ENCODE measurements at regions not wholly inside any gene's neighbourhood (a gene's known extent, or its start where the extent isn't known, plus 50 kb on each side); places are given as distances from the start of the nearest gene placed in this dataset.

- ChIA-PET POLR2A (no interaction called here), CTCF (no interaction called here)
- Mint-ChIP-seq H3K36me3 (ENCODE audit: low read depth) (no peaks in the 10 kb centered on the region), H3K27me3 (no peaks in the 10 kb centered on the region), H3K9me3 (no peaks in the 10 kb centered on the region), H3K4me3 (no peak overlapping the region), H3K27ac (no peak overlapping the region), H3K4me1 (ENCODE audit: low read depth) (no peaks in the 10 kb centered on the region)
- DNase-seq = no peak
- TF ChIP-seq CTCF (IDR thresholded peaks at IDR 0.05) = no peak
- intact Hi-C loops (cut with micrococcal nuclease) = no loop called here
- no peak for ATAC-seq
Measured at GRCh38 chr12:77352946-77353345, 287.6 kb upstream of the E2F7 start.

GRCh38 chr12:77351860-77352259, 286.5 kb upstream of the E2F7 start:
- ChIA-PET POLR2A (no interaction called here), CTCF (no interaction called here)
- Mint-ChIP-seq H3K27me3 (no peaks in the 10 kb centered on the region), H3K9me3 (no peaks in the 10 kb centered on the region), H3K36me3 (ENCODE audit: low read depth) (no peaks in the 10 kb centered on the region), H3K4me1 (ENCODE audit: low read depth) (no peaks in the 10 kb centered on the region), H3K27ac (no peak overlapping the region), H3K4me3 (no peak overlapping the region)
- ATAC-seq (no peak), DNase-seq (no peak)
- intact Hi-C loops (cut with micrococcal nuclease) = no loop called here
- TF ChIP-seq CTCF (IDR thresholded peaks at IDR 0.05) = no peak

- Mint-ChIP-seq H3K9me3 (no peaks in the 10 kb centered on the region), H3K27ac (no peak overlapping the region), H3K36me3 (ENCODE audit: low read depth) (no peaks in the 10 kb centered on the region), H3K27me3 (no peaks in the 10 kb centered on the region), H3K4me3 (no peak overlapping the region), H3K4me1 (ENCODE audit: low read depth) (no peaks in the 10 kb centered on the region)
- intact Hi-C loops (cut with micrococcal nuclease) = no loop called here
- ChIA-PET CTCF (no interaction called here), POLR2A (no interaction called here)
- DNase-seq (no peak), ATAC-seq (no peak)
- TF ChIP-seq CTCF (IDR thresholded peaks at IDR 0.05) = no peak
Measured at GRCh38 chr12:77349689-77350370, 284.5 kb upstream of the E2F7 start.

- Mint-ChIP-seq H3K4me1 (ENCODE audit: low read depth) (no peaks in the 10 kb centered on the region), H3K9me3 (no peaks in the 10 kb centered on the region), H3K36me3 (ENCODE audit: low read depth) (no peaks in the 10 kb centered on the region), H3K4me3 (no peak overlapping the region), H3K27ac (no peak overlapping the region), H3K27me3 (no peaks in the 10 kb centered on the region)
- intact Hi-C loops (cut with micrococcal nuclease) = no loop called here
- POLR2A ChIA-PET = no interaction called here
- DNase-seq (no peak), ATAC-seq (no peak)
- no peak for TF ChIP-seq CTCF (IDR thresholded peaks at IDR 0.05)
- CTCF ChIA-PET = no interaction called here
Measured at GRCh38 chr12:77347017-77347416, 281.6 kb upstream of the E2F7 start.

- H3K9me3 Mint-ChIP-seq = no peaks in the 10 kb centered on the region
- no peak for DNase-seq
- no peak overlapping the region for H3K27ac Mint-ChIP-seq
- H3K27me3 Mint-ChIP-seq = no peaks in the 10 kb centered on the region
- CTCF ChIA-PET = no interaction called here
- H3K4me1 Mint-ChIP-seq (ENCODE audit: low read depth) = no peaks in the 10 kb centered on the region
- intact Hi-C loops (cut with micrococcal nuclease) = no loop called here
- POLR2A ChIA-PET = no interaction called here
- no peak for TF ChIP-seq CTCF (IDR thresholded peaks at IDR 0.05)
- no peaks in the 10 kb centered on the region for H3K36me3 Mint-ChIP-seq (ENCODE audit: low read depth)
- ATAC-seq = no peak
- H3K4me3 Mint-ChIP-seq = no peak overlapping the region
Measured at GRCh38 chr12:77345336-77345735, 280.0 kb upstream of the E2F7 start.
